Fibroblast of mammary gland (primary cell): ENCODE measurements at regions not wholly inside any gene's neighbourhood (a gene's known extent, or its start where the extent isn't known, plus 50 kb on each side); places are given as distances from the start of the nearest gene placed in this dataset.
"Not testable (repeated sequence)": the region's sequence is repeated elsewhere in the genome, so short reads cannot be mapped to it uniquely, and the experiment has no call there.

ENCODE experiments used
- DNase-seq: peaks from one replicate; pipeline ENCODE4 v3.0.0-alpha.2; 2010; ENCODE audit warnings: low read depth
- H3K4me3 ChIP-seq: 2 replicates; pipeline ENCODE4 v1.5.1; 2011; ENCODE audit warnings: low read depth, mild to moderate bottlenecking, low read length, moderate library complexity; ENCODE audit not compliant: control insufficient read depth
- TF ChIP-seq, protein P1 (sequence below): conservative IDR thresholded peaks from 2 replicates; pipeline ENCODE4 v1.5.1; 2011; ENCODE audit warnings: low read depth, low read length, inconsistent platforms; ENCODE audit not compliant: control insufficient read depth, insufficient read depth

DNA sequence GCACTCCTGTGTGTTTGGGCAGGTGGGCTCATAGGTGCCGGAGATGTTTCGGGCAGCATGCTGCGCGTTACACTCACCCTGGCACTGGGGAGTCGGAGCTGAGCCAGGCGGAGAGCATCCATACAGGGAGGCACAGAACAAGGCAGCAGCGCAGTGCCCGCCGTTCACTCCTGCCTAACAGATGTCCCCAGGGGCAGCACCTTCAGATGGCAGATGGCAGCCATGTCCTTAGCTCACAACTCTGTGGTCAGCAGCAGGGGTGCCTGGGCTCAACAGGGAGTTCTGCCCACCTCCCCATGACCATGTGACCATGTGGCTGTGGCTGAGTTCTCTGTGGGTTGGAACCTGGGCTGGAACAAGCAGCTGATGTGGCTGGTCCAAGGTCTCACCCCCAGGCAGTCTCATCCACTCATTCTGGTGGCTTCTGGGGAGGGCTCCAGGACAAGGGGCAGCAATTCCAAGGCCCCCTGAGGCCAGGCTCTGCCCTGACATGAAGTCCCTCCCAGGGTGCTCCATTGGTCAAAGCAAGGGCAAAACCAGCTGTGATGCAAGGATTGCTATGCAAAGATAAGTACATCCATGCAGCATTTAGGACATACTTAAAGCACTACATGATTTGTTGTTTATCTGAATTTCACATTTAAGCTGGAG is 64.2 kb downstream of the MRPL36 start:
- H3K4me3 ChIP-seq, result no peak overlapping the region
- DNase-seq, result no peak
- TF ChIP-seq, protein P1, sequence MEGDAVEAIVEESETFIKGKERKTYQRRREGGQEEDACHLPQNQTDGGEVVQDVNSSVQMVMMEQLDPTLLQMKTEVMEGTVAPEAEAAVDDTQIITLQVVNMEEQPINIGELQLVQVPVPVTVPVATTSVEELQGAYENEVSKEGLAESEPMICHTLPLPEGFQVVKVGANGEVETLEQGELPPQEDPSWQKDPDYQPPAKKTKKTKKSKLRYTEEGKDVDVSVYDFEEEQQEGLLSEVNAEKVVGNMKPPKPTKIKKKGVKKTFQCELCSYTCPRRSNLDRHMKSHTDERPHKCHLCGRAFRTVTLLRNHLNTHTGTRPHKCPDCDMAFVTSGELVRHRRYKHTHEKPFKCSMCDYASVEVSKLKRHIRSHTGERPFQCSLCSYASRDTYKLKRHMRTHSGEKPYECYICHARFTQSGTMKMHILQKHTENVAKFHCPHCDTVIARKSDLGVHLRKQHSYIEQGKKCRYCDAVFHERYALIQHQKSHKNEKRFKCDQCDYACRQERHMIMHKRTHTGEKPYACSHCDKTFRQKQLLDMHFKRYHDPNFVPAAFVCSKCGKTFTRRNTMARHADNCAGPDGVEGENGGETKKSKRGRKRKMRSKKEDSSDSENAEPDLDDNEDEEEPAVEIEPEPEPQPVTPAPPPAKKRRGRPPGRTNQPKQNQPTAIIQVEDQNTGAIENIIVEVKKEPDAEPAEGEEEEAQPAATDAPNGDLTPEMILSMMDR, result no peak

- TF ChIP-seq, protein P1, result no peak
- DNase-seq, result no peak
- H3K4me3 ChIP-seq, result no peak overlapping the region
Measured at GRCh38 chr5:1734908-1735289, 64.7 kb downstream of the MRPL36 start.

DNA sequence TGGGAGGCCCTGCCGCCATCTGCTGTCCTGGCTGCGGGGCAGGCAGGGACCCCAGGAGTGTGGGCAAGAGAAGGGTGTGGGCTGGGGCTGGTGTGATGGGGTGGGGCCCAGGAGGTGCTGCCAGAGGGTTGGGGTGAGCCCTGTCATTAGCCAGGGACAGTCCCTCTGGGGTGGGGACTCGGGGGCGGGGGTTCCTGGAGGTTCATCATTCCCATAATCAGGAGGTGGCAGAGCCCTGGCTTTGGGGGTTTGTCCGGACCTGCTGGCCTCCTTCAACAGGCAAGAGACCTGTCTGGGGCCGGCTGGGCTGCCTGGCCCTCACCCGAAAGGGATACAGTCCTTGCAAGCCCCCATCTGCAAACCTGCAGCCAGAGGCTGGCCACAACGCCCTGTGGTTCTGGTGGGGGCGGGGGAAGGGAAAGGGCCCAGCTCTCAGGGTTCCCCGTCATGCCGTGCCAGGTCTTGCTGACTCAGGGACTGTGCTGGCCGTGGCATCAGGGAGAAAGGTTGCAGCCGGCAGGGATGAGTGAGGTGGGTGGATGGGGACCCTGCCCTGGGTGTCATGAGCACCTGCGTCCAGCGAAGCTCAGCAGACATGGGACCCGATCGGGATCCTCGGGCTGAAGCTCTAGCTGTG is 65.2 kb downstream of the MRPL36 start:
- TF ChIP-seq, protein P1, result no peak
- no peak overlapping the region for H3K4me3 ChIP-seq
- no peak for DNase-seq

DNA sequence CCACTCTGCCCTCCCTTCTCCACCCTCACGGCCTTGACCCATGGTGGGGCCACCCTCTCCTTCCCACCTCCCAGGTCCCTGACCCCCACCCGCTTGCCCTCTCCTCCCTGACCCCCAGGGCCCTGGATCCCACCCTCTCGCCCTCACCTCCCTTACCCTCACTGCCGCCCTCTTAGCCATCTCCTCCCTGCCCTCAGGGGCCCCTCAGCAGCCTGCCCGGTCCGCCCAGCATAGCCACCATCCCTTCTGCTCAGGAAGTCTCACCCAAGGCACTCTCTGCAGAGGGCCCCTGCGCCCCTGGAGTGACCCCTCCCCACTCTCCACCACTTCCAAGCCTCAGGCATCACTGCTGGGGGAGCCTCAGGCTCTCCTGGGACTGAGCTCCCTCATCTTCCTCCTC is 66.3 kb downstream of the MRPL36 start:
- no peak overlapping the region for H3K4me3 ChIP-seq
- TF ChIP-seq, protein P1, result no peak
- DNase-seq, result no peak

- no peak overlapping the region for H3K4me3 ChIP-seq
- DNase-seq, result no peak
- TF ChIP-seq, protein P1, result no peak
Measured at GRCh38 chr5:1732945-1733344, 66.7 kb downstream of the MRPL36 start.

DNA sequence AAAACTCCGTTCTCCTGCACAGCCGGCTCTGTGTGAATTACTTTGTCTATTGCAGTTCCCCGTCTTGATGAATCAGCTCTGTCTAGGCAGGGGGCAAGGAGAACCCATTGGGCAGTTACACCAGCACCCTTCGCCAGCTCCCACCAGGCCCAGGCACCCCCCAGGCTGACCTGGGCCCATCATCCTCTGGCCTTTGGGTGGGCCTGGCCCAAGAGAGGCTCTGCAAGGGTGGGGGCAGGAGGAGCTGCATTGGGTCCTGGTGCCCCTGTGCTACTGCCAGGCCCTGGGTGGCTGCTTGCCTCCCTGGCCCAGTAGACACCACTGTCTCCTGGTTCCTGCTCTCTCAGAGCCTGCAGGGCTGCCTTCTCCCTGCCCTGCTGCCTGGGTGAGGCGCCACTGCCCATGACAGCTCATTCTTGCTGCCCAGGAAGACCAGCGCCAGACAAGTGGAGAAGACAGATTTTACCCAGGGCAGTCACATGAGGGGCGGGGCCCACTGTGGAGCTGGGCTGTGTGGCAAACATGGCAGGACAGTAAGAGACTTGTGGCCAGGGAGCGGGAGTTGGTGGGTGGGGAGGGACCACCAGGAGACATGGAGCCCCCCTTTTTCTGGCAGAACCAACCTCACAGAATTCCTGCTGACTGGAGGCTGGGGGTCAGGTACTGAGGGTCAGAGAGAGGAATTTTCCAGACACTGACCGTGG is 67.2 kb downstream of the MRPL36 start:
- no peak overlapping the region for H3K4me3 ChIP-seq
- TF ChIP-seq, protein P1, result no peak
- DNase-seq, result no peak

GRCh38 chr5:1731855-1732237 is 67.8 kb downstream of the MRPL36 start:
- not testable (repeated sequence) for DNase-seq, H3K4me3 ChIP-seq
